Common myeloid progenitor, CD34-positive (primary cell): ENCODE measurements at regions not wholly inside any gene's neighbourhood (a gene's known extent, or its start where the extent isn't known, plus 50 kb on each side); places are given as distances from the start of the nearest gene placed in this dataset.

Source experiments
- CTCF ChIA-PET: fragments of 350-600 bp; sonication (Branson Sonifier 250); formaldehyde crosslinking; loops from one replicate; lab custom pipeline; 2021; ENCODE audit warnings: antibody characterized with exemption; lab: Charles Lee
- POLR2A ChIA-PET: fragments of 350-600 bp; sonication (Branson Sonifier 250); formaldehyde crosslinking; loops from one replicate; lab custom pipeline; 2021; ENCODE audit warnings: antibody characterized with exemption; lab: Charles Lee
- DNase-seq, 3 donors: peaks; one replicate each; pipeline versions ENCODE4 v3.0.0 to v3.0.0-alpha.2; 2013
- H3K27ac ChIP-seq, 2 experiments: 1 replicate in 1 of 2; 2 replicates in 1 of 2; pipeline ENCODE4 v1.7.0; 2013; ENCODE audit warnings: inconsistent platforms in 2 of 2, low read length in 2 of 2, mild to moderate bottlenecking in 2 of 2, low read depth in 1 of 2, moderate library complexity in 1 of 2; ENCODE audit not compliant: severe bottlenecking in 2 of 2, insufficient read depth in 1 of 2, poor library complexity in 1 of 2
- H3K27me3 ChIP-seq, 5 experiments: replicated peaks in 2 of 5; 1 replicate in 3 of 5; 2 replicates in 2 of 5; pipeline versions ENCODE4 v1.6.1 to v1.7.0; 2013; ENCODE audit warnings: low read length in 4 of 5, mild to moderate bottlenecking in 2 of 5, moderate library complexity in 2 of 5, inconsistent platforms in 1 of 5; ENCODE audit not compliant: insufficient read depth in 5 of 5, control insufficient read depth in 4 of 5
- H3K36me3 ChIP-seq, 4 experiments: 1 replicate in 2 of 4; 2 replicates in 2 of 4; pipeline versions ENCODE4 v1.6.1 to v1.7.0; 2013; ENCODE audit warnings: low read length in 3 of 4, control low read depth in 1 of 4, mild to moderate bottlenecking in 1 of 4; ENCODE audit not compliant: control insufficient read depth in 4 of 4, insufficient read depth in 4 of 4
- H3K4me1 ChIP-seq, 4 experiments: 1 replicate in 3 of 4; 2 replicates in 1 of 4; pipeline versions ENCODE4 v1.6.1 to v1.7.1; 2013; ENCODE audit warnings: low read length in 3 of 4, mild to moderate bottlenecking in 3 of 4, control low read depth in 1 of 4, inconsistent platforms in 1 of 4, moderate library complexity in 1 of 4; ENCODE audit not compliant: control insufficient read depth in 4 of 4, insufficient read depth in 4 of 4; ENCODE audit errors: control extremely low read depth in 1 of 4
- H3K4me3 ChIP-seq, 7 experiments: 1 replicate in 4 of 7; 2 replicates in 3 of 7; pipeline versions ENCODE4 v1.5.1 to v1.7.0; 2013; ENCODE audit warnings: mild to moderate bottlenecking in 7 of 7, low read length in 6 of 7, moderate library complexity in 6 of 7, inconsistent platforms in 2 of 7, low read depth in 2 of 7, control low read depth in 1 of 7; ENCODE audit not compliant: insufficient read depth in 4 of 7, control insufficient read depth in 1 of 7; ENCODE audit errors: extremely low read depth in 1 of 7
- H3K9me3 ChIP-seq, 5 experiments: 1 replicate in 4 of 5; 2 replicates in 1 of 5; pipeline versions ENCODE4 v1.6.1 to v1.7.1; 2013; ENCODE audit warnings: low read length in 4 of 5, mild to moderate bottlenecking in 2 of 5, inconsistent platforms in 1 of 5, low read depth in 1 of 5, moderate library complexity in 1 of 5; ENCODE audit not compliant: control insufficient read depth in 4 of 5, insufficient read depth in 2 of 5; ENCODE audit errors: control extremely low read depth in 1 of 5
- WGBS: methylation state at CpG from one replicate; pipeline ENCODE4 v1.1.5; 2013; ENCODE audit not compliant: insufficient coverage; 5-methylcytosine and 5-hydroxymethylcytosine counted together

DNA sequence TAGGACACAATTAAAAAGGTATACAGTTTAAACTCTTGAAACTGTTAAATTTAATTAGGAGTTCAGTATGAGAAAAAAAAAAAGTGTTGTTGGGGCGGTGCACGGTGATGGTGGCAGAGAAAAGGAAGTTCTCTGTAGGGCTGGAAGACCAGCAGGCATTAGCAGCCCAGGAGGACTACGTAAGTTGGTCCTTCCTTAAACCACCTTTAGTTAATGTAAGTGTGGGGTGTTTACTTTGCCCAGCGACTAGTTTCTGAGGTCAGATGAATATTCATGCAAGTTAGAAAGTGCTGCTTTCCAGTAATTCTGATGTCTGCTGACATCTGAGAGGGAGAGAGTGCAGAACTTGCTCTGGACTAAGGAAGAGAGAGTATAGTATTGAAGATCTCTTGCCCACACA is 54.9 kb downstream of the NKX2-1 start:
- Histone ChIP-seq H3K4me3 (no peak overlapping the region), H3K9me3 (no peaks in the 10 kb centered on the region), H3K27me3 (peaks cover 0 to 6% (median 0%) of the 10 kb centered on the region in 5 experiments), H3K4me1 (no peaks in the 10 kb centered on the region), H3K27ac (no peak overlapping the region), H3K36me3 (no peaks in the 10 kb centered on the region)
- POLR2A ChIA-PET, result no interaction called here
- WGBS, result 90% methylated on average over 2 of the region's 4 CpGs
- CTCF ChIA-PET, result no interaction called here
- DNase-seq, result no peak

DNA sequence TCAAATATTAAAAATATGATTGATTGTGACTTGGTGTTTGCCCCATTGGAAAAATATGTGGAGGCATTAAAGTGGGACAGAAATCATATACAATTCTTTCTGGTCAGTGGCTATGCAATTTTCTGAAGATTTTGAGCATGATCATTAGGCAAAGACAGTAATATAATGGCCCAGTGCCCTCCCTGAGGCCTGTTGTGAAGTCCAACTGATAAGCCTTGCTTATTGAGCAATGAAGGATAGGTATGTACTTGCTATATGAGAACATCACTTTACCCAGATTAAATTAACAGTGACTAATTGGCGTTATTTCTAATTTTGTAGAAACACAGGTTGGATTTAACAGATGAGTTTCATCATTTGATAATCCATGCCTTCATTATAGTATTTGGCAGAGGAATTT is 57.1 kb downstream of the NKX2-1 start:
- POLR2A ChIA-PET, result no interaction called here
- Histone ChIP-seq H3K27ac (no peak overlapping the region), H3K9me3 (no peaks in the 10 kb centered on the region), H3K4me3 (no peak overlapping the region), H3K36me3 (no peaks in the 10 kb centered on the region), H3K4me1 (no peaks in the 10 kb centered on the region), H3K27me3 (peaks cover 0 to 14% (median 0%) of the 10 kb centered on the region in 5 experiments)
- CTCF ChIA-PET, result no interaction called here
- 100% methylated on average over 1 of the region's 1 CpG for WGBS
- no peak for DNase-seq

GRCh38 chr14:36455241-36455627 is 64.8 kb downstream of the NKX2-1 start:
- H3K27ac ChIP-seq, result no peak overlapping the region
- H3K36me3 ChIP-seq, result no peaks in the 10 kb centered on the region
- CTCF ChIA-PET, result no interaction called here
- no peaks in the 10 kb centered on the region for H3K9me3 ChIP-seq
- 0% methylated on average over 1 of the region's 2 CpGs for WGBS
- POLR2A ChIA-PET, result no interaction called here
- no peak overlapping the region for H3K4me3 ChIP-seq
- H3K27me3 ChIP-seq, result peaks cover 0 to 19% (median 3%) of the 10 kb centered on the region in 5 experiments
- DNase-seq, result no peak
- no peaks in the 10 kb centered on the region for H3K4me1 ChIP-seq

DNA sequence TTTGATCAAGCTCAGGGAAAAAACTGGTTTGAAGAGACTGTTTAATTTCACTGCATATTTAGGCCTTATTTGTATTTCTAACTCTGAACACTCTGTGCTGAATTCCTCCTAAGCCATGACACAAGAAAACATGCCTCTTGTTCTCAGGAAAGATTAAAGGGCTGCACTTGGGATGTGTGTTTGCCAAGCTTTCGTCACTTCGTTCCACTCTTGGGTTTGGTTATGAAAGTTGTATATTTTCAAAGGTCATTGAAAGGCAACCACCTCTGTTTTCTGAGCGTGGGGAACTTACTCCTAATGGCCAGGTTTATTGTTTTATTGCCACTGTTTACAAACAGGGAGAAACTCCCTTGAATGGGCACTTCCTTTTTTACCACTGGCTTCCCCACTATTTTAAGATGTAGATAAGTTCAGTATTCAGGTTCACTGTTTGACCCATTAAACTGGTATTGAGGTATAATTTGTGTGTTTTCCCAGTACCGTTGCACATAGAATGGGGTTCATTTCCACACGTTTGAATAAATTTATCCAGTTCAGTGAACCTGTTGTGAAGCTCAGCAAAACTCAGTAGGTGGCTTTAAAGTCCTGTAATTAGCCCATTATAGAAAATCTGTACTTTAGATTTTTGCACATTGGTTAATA is 65.3 kb downstream of the NKX2-1 start:
- Histone ChIP-seq H3K4me1 (no peaks in the 10 kb centered on the region), H3K27ac (no peak overlapping the region), H3K9me3 (no peaks in the 10 kb centered on the region), H3K36me3 (no peaks in the 10 kb centered on the region), H3K27me3 (peaks cover 0 to 19% (median 3%) of the 10 kb centered on the region in 5 experiments), H3K4me3 (no peak overlapping the region)
- ChIA-PET CTCF (no interaction called here), POLR2A (no interaction called here)
- WGBS, result 49% methylated on average over 4 of the region's 5 CpGs
- DNase-seq, result no peak

GRCh38 chr14:36452860-36453259 is 67.2 kb downstream of the NKX2-1 start:
- H3K4me3 ChIP-seq, result no peak overlapping the region
- WGBS, result 78% methylated on average over 4 of the region's 7 CpGs
- DNase-seq, result no peak
- H3K27ac ChIP-seq, result no peak overlapping the region
- POLR2A ChIA-PET, result no interaction called here
- no peaks in the 10 kb centered on the region for H3K9me3 ChIP-seq
- no peaks in the 10 kb centered on the region for H3K4me1 ChIP-seq
- H3K36me3 ChIP-seq, result no peaks in the 10 kb centered on the region
- CTCF ChIA-PET, result no interaction called here
- H3K27me3 ChIP-seq, result peaks cover 0 to 17% (median 0%) of the 10 kb centered on the region in 5 experiments

- ChIA-PET CTCF (interaction anchor here (0.6 kb wide), 1 partner anchor 154 kb away, joined by 5 read pairs; no protein-coding TSS in a partner anchor), POLR2A (no interaction called here)
Measured at GRCh38 chr14:36451310-36452065, 68.5 kb downstream of the NKX2-1 start.

DNA sequence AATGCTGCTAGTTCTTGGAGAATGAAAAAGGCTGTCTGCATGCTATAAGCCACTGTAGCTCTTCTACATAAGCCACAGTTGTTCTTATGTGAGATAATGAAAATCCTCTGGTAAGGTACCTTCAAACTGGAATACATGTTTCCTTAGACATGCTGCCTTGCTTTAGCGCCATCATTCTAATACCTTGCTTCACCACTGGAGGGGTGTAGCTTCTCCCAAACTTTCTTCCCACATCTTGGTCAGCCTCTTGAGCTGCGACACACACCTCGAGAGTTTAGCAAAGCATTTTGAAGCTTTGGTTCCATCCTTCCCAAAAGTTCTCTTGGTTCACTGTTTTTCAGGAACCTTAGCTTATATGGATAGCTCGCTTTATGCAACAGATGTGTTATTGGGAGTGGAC is 69.5 kb downstream of the NKX2-1 start:
- H3K27ac ChIP-seq, result no peak overlapping the region
- H3K27me3 ChIP-seq, result peaks cover 0 to 27% (median 3%) of the 10 kb centered on the region in 5 experiments
- no peaks in the 10 kb centered on the region for H3K9me3 ChIP-seq
- POLR2A ChIA-PET, result no interaction called here
- 97% methylated on average over 3 of the region's 4 CpGs for WGBS
- CTCF ChIA-PET, result no interaction called here
- H3K4me3 ChIP-seq, result no peak overlapping the region
- H3K4me1 ChIP-seq, result no peaks in the 10 kb centered on the region
- no peak for DNase-seq
- H3K36me3 ChIP-seq, result no peaks in the 10 kb centered on the region

More at GRCh38 chr14:36451310-36452065, 68.5 kb downstream of the NKX2-1 start:
- H3K27ac ChIP-seq, result no peak overlapping the region
- no peaks in the 10 kb centered on the region for H3K4me1 ChIP-seq
- no peak for DNase-seq
- peaks cover 0 to 22% (median 3%) of the 10 kb centered on the region in 5 experiments for H3K27me3 ChIP-seq
- H3K4me3 ChIP-seq, result no peak overlapping the region
- H3K36me3 ChIP-seq, result no peaks in the 10 kb centered on the region
- 85% methylated on average over 8 of the region's 8 CpGs for WGBS
- no peaks in the 10 kb centered on the region for H3K9me3 ChIP-seq
